Colonic mucosa (tissue), 4 donors: ENCODE measurements at regions not wholly inside any gene's neighbourhood (a gene's known extent, or its start where the extent isn't known, plus 50 kb on each side); places are given as distances from the start of the nearest gene placed in this dataset.

Experiments
- DNase-seq: peaks from one replicate; pipeline ENCODE4 v3.0.0-alpha.2; 2020
- H3K27ac ChIP-seq: fragments of 200-600 bp; one replicate; pipeline ENCODE4 v1.8.0; 2021
- H3K27me3 ChIP-seq: fragments of 200-600 bp; one replicate; pipeline ENCODE4 v1.8.0; 2021
- H3K36me3 ChIP-seq: fragments of 200-600 bp; one replicate; pipeline ENCODE4 v1.8.0; 2021
- H3K4me1 ChIP-seq: fragments of 200-600 bp; one replicate; pipeline ENCODE4 v1.8.0; 2021; ENCODE audit warnings: mild to moderate bottlenecking
- H3K4me3 ChIP-seq: fragments of 200-600 bp; one replicate; pipeline ENCODE4 v1.8.0; 2021
- H3K9ac ChIP-seq, 2 donors: one replicate each; pipeline ENCODE4 v1.7.0; 2013; ENCODE audit warnings: control low read depth in 2 of 2, low read depth in 2 of 2, low read length in 2 of 2
- H3K9me3 ChIP-seq: fragments of 200-600 bp; one replicate; pipeline ENCODE4 v1.8.0; 2021
- CTCF ChIP-seq: fragments of 200-600 bp; IDR thresholded peaks from one replicate; pipeline ENCODE4 v1.8.0; 2022; ENCODE audit warnings: antibody characterized with exemption, mild to moderate bottlenecking
- intact Hi-C: fragments of 100-400 bp; cut with DNase I; formaldehyde crosslinking; loops from one replicate; pipeline ENCODE4 v1.14.1; 2022
- donor health status: healthy.
- donor health status: DM: no; HTN: no; CAD: no.
- donor health status: DM: no; HTN: no; CAD: no.

DNA sequence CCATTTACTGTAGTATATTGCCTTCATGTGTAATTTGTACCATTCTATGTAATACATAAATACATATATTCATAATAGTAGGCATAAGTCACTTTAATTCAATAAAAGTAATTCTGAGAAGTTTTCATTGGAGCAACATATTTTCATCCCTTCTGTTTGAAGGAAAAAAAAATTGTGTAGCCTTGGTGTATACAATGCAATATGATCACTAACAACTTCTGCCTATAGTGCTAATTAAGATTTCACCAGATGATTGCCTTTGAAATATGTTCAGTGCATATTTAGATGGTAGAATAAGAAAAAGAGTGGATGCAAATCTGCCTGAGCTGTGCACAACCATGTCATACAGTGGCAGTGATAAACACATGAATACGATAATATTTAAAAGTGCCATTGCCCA is 996.8 kb downstream of the EFNA5 start:
- Histone ChIP-seq H3K9me3 (no peaks in the 10 kb centered on the region), H3K27me3 (no peaks in the 10 kb centered on the region), H3K27ac (no peak overlapping the region), H3K4me1 (no peaks in the 10 kb centered on the region), H3K36me3 (no peaks in the 10 kb centered on the region), H3K4me3 (no peak overlapping the region), H3K9ac (no peak overlapping the region)
- intact Hi-C loops = no loop called here
- no peak for DNase-seq
- TF ChIP-seq CTCF = no peak

DNA sequence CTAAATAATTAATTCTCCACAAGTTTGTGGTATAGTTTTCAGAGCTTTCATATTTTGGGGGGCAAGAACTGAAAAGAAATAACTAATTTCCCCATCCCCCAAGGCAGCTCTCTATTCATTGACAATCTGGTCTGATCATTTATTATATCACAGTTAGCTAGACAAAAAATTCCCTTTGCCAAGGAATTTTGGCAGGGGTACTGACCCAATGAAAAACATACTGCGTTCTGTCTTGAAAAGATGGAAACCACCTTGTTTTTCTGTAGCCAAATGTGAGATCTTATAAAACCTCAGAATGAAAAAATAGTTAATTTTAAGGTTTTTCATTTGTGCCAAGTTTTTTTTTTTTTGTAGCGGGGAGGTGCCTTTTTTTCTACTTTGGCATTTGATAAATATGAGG is 1008.9 kb downstream of the EFNA5 start:
- no peak for DNase-seq
- Histone ChIP-seq H3K36me3 (no peaks in the 10 kb centered on the region), H3K9me3 (no peaks in the 10 kb centered on the region), H3K27me3 (no peaks in the 10 kb centered on the region), H3K9ac (no peak overlapping the region), H3K4me1 (no peaks in the 10 kb centered on the region), H3K27ac (no peak overlapping the region), H3K4me3 (no peak overlapping the region)
- intact Hi-C loops = no loop called here
- no peak for TF ChIP-seq CTCF

DNA sequence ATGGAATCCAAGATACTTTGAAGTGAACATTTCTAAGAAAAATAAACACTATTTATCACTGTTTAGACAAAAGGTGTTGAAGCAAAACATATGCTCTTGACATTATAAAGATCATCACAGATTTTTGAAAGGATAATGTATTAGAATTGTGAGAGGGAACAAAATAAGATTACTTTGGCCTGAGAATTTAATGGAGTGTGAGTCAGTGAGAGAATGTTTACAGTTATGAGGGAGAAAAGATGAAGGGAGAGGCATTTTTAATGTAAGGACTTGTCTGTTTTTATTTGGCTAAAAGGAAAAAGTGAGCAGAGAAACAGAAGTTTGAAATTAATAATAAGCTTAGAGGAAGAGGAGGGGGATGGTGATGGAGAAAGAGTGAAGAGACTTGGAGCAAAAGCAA is 1010.1 kb downstream of the EFNA5 start:
- no peak overlapping the region for H3K4me3 ChIP-seq
- H3K27me3 ChIP-seq = no peaks in the 10 kb centered on the region
- TF ChIP-seq CTCF = no peak
- no peaks in the 10 kb centered on the region for H3K36me3 ChIP-seq
- no peaks in the 10 kb centered on the region for H3K9me3 ChIP-seq
- H3K4me1 ChIP-seq = no peaks in the 10 kb centered on the region
- intact Hi-C loops = no loop called here
- no peak overlapping the region for H3K9ac ChIP-seq
- DNase-seq = no peak
- no peak overlapping the region for H3K27ac ChIP-seq

GRCh38 chr5:106658150-106658549 is 1012.6 kb downstream of the EFNA5 start:
- intact Hi-C loops = no loop called here
- TF ChIP-seq CTCF = no peak
- Histone ChIP-seq H3K36me3 (no peaks in the 10 kb centered on the region), H3K27ac (no peak overlapping the region), H3K4me3 (no peak overlapping the region), H3K9ac (no peak overlapping the region), H3K9me3 (no peaks in the 10 kb centered on the region), H3K4me1 (no peaks in the 10 kb centered on the region), H3K27me3 (no peaks in the 10 kb centered on the region)
- no peak for DNase-seq

DNA sequence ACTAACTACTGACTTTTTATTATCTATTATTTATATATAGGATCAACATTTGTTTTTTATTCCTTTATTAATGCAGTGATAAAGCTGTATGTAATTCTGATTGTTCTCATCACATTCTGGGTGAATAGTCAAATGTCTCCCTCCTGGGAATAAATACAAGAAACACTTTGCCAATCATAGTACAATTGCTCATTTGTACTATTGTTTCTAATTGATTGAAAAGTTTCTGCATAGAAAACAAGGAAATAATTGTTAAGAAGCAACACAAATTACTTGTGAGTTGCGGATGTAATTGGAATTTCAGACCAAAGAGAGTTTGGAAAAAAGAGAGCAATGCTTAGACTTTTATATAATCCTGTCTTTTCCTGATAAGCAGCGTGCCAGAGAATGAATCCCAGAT is 1013.9 kb downstream of the EFNA5 start:
- TF ChIP-seq CTCF = no peak
- H3K9ac ChIP-seq = no peak overlapping the region
- intact Hi-C loops = no loop called here
- H3K9me3 ChIP-seq = no peaks in the 10 kb centered on the region
- no peaks in the 10 kb centered on the region for H3K27me3 ChIP-seq
- H3K27ac ChIP-seq = no peak overlapping the region
- no peak for DNase-seq
- no peak overlapping the region for H3K4me3 ChIP-seq
- H3K36me3 ChIP-seq = no peaks in the 10 kb centered on the region
- H3K4me1 ChIP-seq = no peaks in the 10 kb centered on the region

DNA sequence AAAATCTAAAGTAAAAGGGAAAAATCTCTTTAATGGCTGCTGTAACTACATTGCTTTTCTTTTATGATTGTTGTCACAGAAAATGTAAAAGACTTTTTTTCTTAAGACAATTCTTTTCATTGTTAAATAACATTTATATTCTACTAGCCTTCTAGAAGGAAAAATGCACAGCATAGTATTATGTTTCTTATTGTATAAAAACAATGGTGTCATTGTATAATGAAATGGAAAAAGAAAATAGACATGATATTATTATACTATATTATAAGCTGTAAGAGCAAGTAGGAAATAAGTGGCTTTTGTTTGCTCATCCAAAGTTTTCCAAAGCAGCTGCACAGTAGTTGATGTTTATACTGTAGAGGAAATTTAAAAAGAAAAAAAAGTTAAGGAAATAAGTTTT is 1021.7 kb downstream of the EFNA5 start:
- Histone ChIP-seq H3K36me3 (no peaks in the 10 kb centered on the region), H3K9me3 (no peaks in the 10 kb centered on the region), H3K4me1 (no peaks in the 10 kb centered on the region), H3K4me3 (no peak overlapping the region), H3K9ac (no peak overlapping the region), H3K27me3 (no peaks in the 10 kb centered on the region), H3K27ac (no peak overlapping the region)
- TF ChIP-seq CTCF = no peak
- intact Hi-C loops = no loop called here
- DNase-seq = no peak
